CD4-positive, alpha-beta T cell treated with Interleukin-15 for 1 hour (primary cell): ENCODE measurements at regions not wholly inside any gene's neighbourhood (a gene's known extent, or its start where the extent isn't known, plus 50 kb on each side); places are given as distances from the start of the nearest gene placed in this dataset.

Source experiments
- DNase-seq: peaks from one replicate; pipeline ENCODE4 v3.0.0-alpha.2; 2020

- DNase-seq: no peak
Measured at GRCh38 chr9:108209132-108209685, 646.6 kb downstream of the ACTL7B start.

- DNase-seq: no peak
Measured at GRCh38 chr9:108207561-108208165, 648.1 kb downstream of the ACTL7B start.

GRCh38 chr9:108205276-108205675 is 650.5 kb downstream of the ACTL7B start:
- DNase-seq: no peak

- no peak for DNase-seq
Measured at GRCh38 chr9:108197899-108198298, 657.9 kb downstream of the ACTL7B start.

- DNase-seq: no peak
Measured at GRCh38 chr9:108197008-108197365, 658.8 kb downstream of the ACTL7B start.

- DNase-seq: no peak
Measured at GRCh38 chr9:108196332-108197007, 659.3 kb downstream of the ACTL7B start.

- DNase-seq: no peak
Measured at GRCh38 chr9:108194154-108194553, 661.6 kb downstream of the ACTL7B start.

- no peak for DNase-seq
Measured at GRCh38 chr9:108193026-108193710, 662.6 kb downstream of the ACTL7B start.

GRCh38 chr9:108191065-108191464 is 664.7 kb downstream of the ACTL7B start:
- peak; percentile 47 for DNase-seq

- DNase-seq: no peak
Measured at GRCh38 chr9:108188976-108189375, 666.8 kb downstream of the ACTL7B start.

- no peak for DNase-seq
Measured at GRCh38 chr9:108188482-108188881, 667.3 kb downstream of the ACTL7B start.

- no peak for DNase-seq
Measured at GRCh38 chr9:108186642-108187395, 669.0 kb downstream of the ACTL7B start.

GRCh38 chr9:108185613-108186012 is 670.2 kb downstream of the ACTL7B start:
- DNase-seq: no peak

- no peak for DNase-seq
Measured at GRCh38 chr9:108184941-108185340, 670.8 kb downstream of the ACTL7B start.

GRCh38 chr9:108184009-108184408 is 671.8 kb downstream of the ACTL7B start:
- no peak for DNase-seq

GRCh38 chr9:108182950-108183381 is 672.8 kb downstream of the ACTL7B start:
- no peak for DNase-seq

GRCh38 chr9:108182270-108182669 is 673.5 kb downstream of the ACTL7B start:
- DNase-seq: no peak

GRCh38 chr9:108181441-108181840 is 674.3 kb downstream of the ACTL7B start:
- no peak for DNase-seq

GRCh38 chr9:108180541-108180940 is 675.2 kb downstream of the ACTL7B start:
- DNase-seq: no peak

- no peak for DNase-seq
Measured at GRCh38 chr9:108178318-108178717, 677.5 kb downstream of the ACTL7B start.

GRCh38 chr9:108168236-108168850 is 678.8 kb upstream of the KLF4 start:
- no peak for DNase-seq

- DNase-seq: no peak
Measured at GRCh38 chr9:108167136-108167900, 677.7 kb upstream of the KLF4 start.
